IMR-90 (cell line): ENCODE measurements at regions not wholly inside any gene's neighbourhood (a gene's known extent, or its start where the extent isn't known, plus 50 kb on each side); places are given as distances from the start of the nearest gene placed in this dataset.

ENCODE experiments used
- ATAC-seq: fragments of 200-7000 bp; cut with Tn5 transposase; 2 replicates; pipeline ENCODE4 v1.9.1; 2020; ENCODE audit warnings: low read depth, mild to moderate bottlenecking, moderate library complexity
- BruUV-seq: library from RNA; stranded (reverse); fragments of 400-500 nt; replicated peaks from 2 replicates; lab custom pipeline; 2021; lab: Mats Ljungman, UMichigan
- CTCF ChIA-PET: fragments of 300-600 bp; formaldehyde crosslinking; extraction: SDS; loops from one replicate; lab custom pipeline; 2021; ENCODE audit warnings: antibody characterized with exemption; lab: Yijun Ruan, JAX
- POLR2A ChIA-PET: fragments of 300-600 bp; sonication (Branson Sonifier 250); formaldehyde crosslinking; loops from one replicate; lab custom pipeline; 2022; ENCODE audit warnings: antibody characterized with exemption; ENCODE audit not compliant: unreplicated experiment; lab: Charles Lee
- DNase-seq: peaks from one replicate; pipeline ENCODE4 v3.0.0; 2013
- H2AFZ ChIP-seq: replicated peaks from 2 replicates; pipeline ENCODE3; 2013; ENCODE audit warnings: low read length, mild to moderate bottlenecking; ENCODE audit not compliant: poor library complexity
- H2AK5ac ChIP-seq: 2 replicates; pipeline ENCODE4 v1.6.1; 2013; ENCODE audit warnings: low read depth, low read length, inconsistent platforms
- H2AK9ac ChIP-seq: replicated peaks from 2 replicates; pipeline ENCODE3; 2013; ENCODE audit warnings: mild to moderate bottlenecking, low read depth, low read length, moderate library complexity; ENCODE audit not compliant: poor library complexity
- H2BK120ac ChIP-seq: 2 replicates; pipeline ENCODE4 v1.6.1; 2013; ENCODE audit warnings: low read depth, low read length, inconsistent platforms
- H2BK15ac ChIP-seq: 3 replicates; pipeline ENCODE4 v1.6.1; 2013; ENCODE audit warnings: low read depth, low read length, inconsistent platforms
- H2BK20ac ChIP-seq: 2 replicates; pipeline ENCODE4 v1.6.1; 2013; ENCODE audit warnings: low read depth, mild to moderate bottlenecking, inconsistent platforms, low read length, moderate library complexity
- H2BK5ac ChIP-seq: 2 replicates; pipeline ENCODE4 v1.6.1; 2013; ENCODE audit warnings: mild to moderate bottlenecking, low read depth, low read length, inconsistent platforms; ENCODE audit not compliant: poor library complexity, severe bottlenecking
- H3K14ac ChIP-seq: replicated peaks from 2 replicates; pipeline ENCODE4 v1.6.1; 2013; ENCODE audit warnings: low read depth, low read length, inconsistent platforms
- H3K18ac ChIP-seq: 2 replicates; pipeline ENCODE4 v1.6.1; 2013; ENCODE audit warnings: low read depth, low read length, control low read depth
- H3K23ac ChIP-seq: 2 replicates; pipeline ENCODE4 v1.6.1; 2013; ENCODE audit warnings: low read depth, low read length, inconsistent platforms
- H3K27ac ChIP-seq: 2 replicates; pipeline ENCODE4 v1.5.1; 2013; ENCODE audit warnings: mild to moderate bottlenecking, control low read depth, low read length; ENCODE audit not compliant: insufficient read depth
- H3K27me3 ChIP-seq: 2 replicates; pipeline ENCODE4 v1.6.1; 2013; ENCODE audit warnings: low read length; ENCODE audit not compliant: control insufficient read depth, insufficient read depth
- H3K36me3 ChIP-seq: 2 replicates; pipeline ENCODE4 v1.6.1; 2013; ENCODE audit warnings: low read length, mixed read lengths; ENCODE audit not compliant: control insufficient read depth, insufficient read depth
- H3K4ac ChIP-seq: 2 replicates; pipeline ENCODE4 v1.6.1; 2013; ENCODE audit warnings: low read depth, low read length, inconsistent platforms
- H3K4me1 ChIP-seq: 2 replicates; pipeline ENCODE4 v1.6.1; 2013; ENCODE audit warnings: low read length, mixed read lengths; ENCODE audit not compliant: control insufficient read depth, insufficient read depth
- H3K4me2 ChIP-seq: 2 replicates; pipeline ENCODE4 v1.6.1; 2013; ENCODE audit warnings: low read depth, mild to moderate bottlenecking, control low read depth, low read length, moderate library complexity
- H3K4me3 ChIP-seq: 2 replicates; pipeline ENCODE4 v1.5.1; 2013; ENCODE audit warnings: low read depth, mild to moderate bottlenecking, control low read depth, low read length, moderate library complexity; ENCODE audit not compliant: insufficient read depth
- H3K56ac ChIP-seq: 2 replicates; pipeline ENCODE4 v1.6.1; 2013; ENCODE audit warnings: low read length, inconsistent platforms; ENCODE audit not compliant: insufficient read depth; ENCODE audit errors: extremely low read depth
- H3K79me1 ChIP-seq, 2 experiments: 2 replicates each; pipeline ENCODE4 v1.6.1; 2013; ENCODE audit warnings: low read length in 2 of 2, inconsistent platforms in 1 of 2, low read depth in 1 of 2
- H3K9ac ChIP-seq: 2 replicates; pipeline ENCODE4 v1.6.1; 2013; ENCODE audit warnings: low read depth, low read length, control low read depth
- H3K9me1 ChIP-seq: 2 replicates; pipeline ENCODE4 v1.6.1; 2013; ENCODE audit warnings: low read length, inconsistent platforms; ENCODE audit not compliant: insufficient read depth
- H3K9me3 ChIP-seq: 2 replicates; pipeline ENCODE4 v1.6.1; 2013; ENCODE audit warnings: low read length; ENCODE audit not compliant: control insufficient read depth, insufficient read depth
- H4K20me1 ChIP-seq: 2 replicates; pipeline ENCODE4 v1.6.1; 2013; ENCODE audit warnings: low read length, inconsistent platforms; ENCODE audit not compliant: insufficient read depth
- H4K5ac ChIP-seq: 2 replicates; pipeline ENCODE4 v1.6.1; 2013; ENCODE audit warnings: mild to moderate bottlenecking, low read depth, low read length, control low read depth
- H4K8ac ChIP-seq, 2 experiments: 2 replicates each; pipeline ENCODE4 v1.6.1; 2013; ENCODE audit warnings: low read depth in 2 of 2, low read length in 2 of 2, control low read depth in 1 of 2, inconsistent platforms in 1 of 2
- H4K91ac ChIP-seq: 2 replicates; pipeline ENCODE4 v1.6.1; 2013; ENCODE audit warnings: low read depth, low read length, inconsistent platforms; ENCODE audit not compliant: insufficient read depth
- CEBPB ChIP-seq: IDR thresholded peaks from 2 replicates; pipeline ENCODE4 v1.6.1; 2012; ENCODE audit warnings: low read depth, low read length, improper control_type of control experiment
- CHD1 ChIP-seq: IDR thresholded peaks from 2 replicates; pipeline ENCODE4 v1.6.1; 2012; ENCODE audit warnings: low read depth, low read length, improper control_type of control experiment
- FOS ChIP-seq: fragments of 150-350 bp; IDR thresholded peaks from 2 replicates; pipeline ENCODE4 v1.6.1; 2016; ENCODE audit warnings: low read depth, low read length
- MAFK ChIP-seq: IDR thresholded peaks from 2 replicates; pipeline ENCODE4 v1.6.1; 2012; ENCODE audit warnings: low read depth, low read length, improper control_type of control experiment
- NFE2L2 ChIP-seq: fragments of 150-350 bp; IDR thresholded peaks from 2 replicates; pipeline ENCODE4 v1.6.1; 2016; ENCODE audit warnings: low read depth, mild to moderate bottlenecking, low read length
- RAD21 ChIP-seq: IDR thresholded peaks from 2 replicates; pipeline ENCODE4 v1.6.1; 2012; ENCODE audit warnings: low read length, improper control_type of control experiment
- RCOR1 ChIP-seq: IDR thresholded peaks from 2 replicates; pipeline ENCODE4 v1.6.1; 2012; ENCODE audit warnings: mild to moderate bottlenecking, low read length, improper control_type of control experiment; ENCODE audit not compliant: insufficient replicate concordance
- RFX5 ChIP-seq: IDR thresholded peaks from 2 replicates; pipeline ENCODE4 v1.8.0; 2012; ENCODE audit warnings: low read depth, mild to moderate bottlenecking, low read length, moderate library complexity
- WGBS, 2 experiments: methylation state at CpG; one replicate each; pipeline versions ENCODE4 v1.1.5 to v1.1.7; 2013; ENCODE audit warnings: missing lambda C conversion rate in 2 of 2; ENCODE audit not compliant: insufficient read length in 1 of 2; ENCODE audit errors: extremely low coverage in 2 of 2; 5-methylcytosine and 5-hydroxymethylcytosine counted together
- dilution Hi-C: fragments of 300-500 bp; cut with HindIII; formaldehyde crosslinking; loops from one replicate; pipeline ENCODE4 v1.14.3; 2018; ENCODE audit warnings: low sequenced_read_pairs; ENCODE audit not compliant: unreplicated experiment
- in situ Hi-C: fragments of 300-500 bp; cut with MboI; formaldehyde crosslinking; loops from 3 replicates; pipeline ENCODE4 v1.14.3; 2019; ENCODE audit warnings: low sequenced_read_pairs, inconsistent platforms, mixed read lengths
- intact Hi-C: fragments of 100-400 bp; cut with micrococcal nuclease; formaldehyde crosslinking; loops from 2 replicates; pipeline ENCODE4 v1.10.0; 2022
- TF ChIP-seq, protein P1 (sequence below): conservative IDR thresholded peaks from 2 replicates; pipeline ENCODE4 v1.5.1; 2012; ENCODE audit warnings: mild to moderate bottlenecking, low read depth, low read length, improper control_type of control experiment
- TF ChIP-seq, protein P2 (sequence below): fragments of 150-350 bp; IDR thresholded peaks from 2 replicates; pipeline ENCODE4 v1.6.1; 2016; ENCODE audit warnings: low read depth, mild to moderate bottlenecking, low read length, moderate library complexity, borderline replicate concordance

DNA sequence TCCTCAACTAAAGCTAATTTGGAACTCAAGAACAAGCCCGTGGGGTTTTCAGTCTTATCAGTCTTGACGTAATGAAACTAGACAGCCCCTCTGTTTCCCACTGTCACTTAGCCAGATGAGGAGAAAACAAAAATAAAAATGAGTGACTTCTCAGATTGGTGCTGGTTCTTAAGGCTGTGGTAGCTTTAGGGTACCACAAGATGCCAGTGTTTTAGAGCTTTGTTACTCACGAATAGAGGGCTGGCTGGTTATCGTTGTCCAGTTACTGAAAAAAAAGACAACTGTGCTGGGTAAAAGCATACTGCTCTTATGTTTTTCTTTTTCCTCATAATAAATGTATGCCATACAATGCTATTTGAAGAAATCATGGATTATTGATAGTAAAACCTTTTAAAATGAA is 796.7 kb downstream of the RAPGEF2 start:
- Histone ChIP-seq H3K4ac (no peak overlapping the region), H2BK120ac (no peak overlapping the region), H3K36me3 (no peaks in the 10 kb centered on the region), H4K8ac (no peak overlapping the region), H3K4me3 (no peak overlapping the region), H3K23ac (no peak overlapping the region), H4K5ac (no peak overlapping the region), H3K9me3 (peaks cover 4% of the 10 kb centered on the region; the same call in 1 of the 2 replicates), H2BK15ac (no peak overlapping the region), H2AFZ (no peak overlapping the region), H3K56ac (no peak overlapping the region), H2BK5ac (no peak overlapping the region), H3K79me1 (no peaks in the 10 kb centered on the region), H3K14ac (no peak overlapping the region), H3K9ac (no peak overlapping the region), H2AK5ac (no peak overlapping the region), H3K27me3 (no peaks in the 10 kb centered on the region), H3K4me1 (no peaks in the 10 kb centered on the region), H2AK9ac (no peak overlapping the region), H3K18ac (no peak overlapping the region), H3K9me1 (no peaks in the 10 kb centered on the region), H4K20me1 (no peaks in the 10 kb centered on the region), H4K91ac (no peak overlapping the region), H3K4me2 (no peak overlapping the region), H3K27ac (no peak overlapping the region), H2BK20ac (no peak overlapping the region)
- no CpG with 5 or more reads among the region's 4 CpGs for WGBS, 2 experiments
- TF ChIP-seq, protein P1, sequence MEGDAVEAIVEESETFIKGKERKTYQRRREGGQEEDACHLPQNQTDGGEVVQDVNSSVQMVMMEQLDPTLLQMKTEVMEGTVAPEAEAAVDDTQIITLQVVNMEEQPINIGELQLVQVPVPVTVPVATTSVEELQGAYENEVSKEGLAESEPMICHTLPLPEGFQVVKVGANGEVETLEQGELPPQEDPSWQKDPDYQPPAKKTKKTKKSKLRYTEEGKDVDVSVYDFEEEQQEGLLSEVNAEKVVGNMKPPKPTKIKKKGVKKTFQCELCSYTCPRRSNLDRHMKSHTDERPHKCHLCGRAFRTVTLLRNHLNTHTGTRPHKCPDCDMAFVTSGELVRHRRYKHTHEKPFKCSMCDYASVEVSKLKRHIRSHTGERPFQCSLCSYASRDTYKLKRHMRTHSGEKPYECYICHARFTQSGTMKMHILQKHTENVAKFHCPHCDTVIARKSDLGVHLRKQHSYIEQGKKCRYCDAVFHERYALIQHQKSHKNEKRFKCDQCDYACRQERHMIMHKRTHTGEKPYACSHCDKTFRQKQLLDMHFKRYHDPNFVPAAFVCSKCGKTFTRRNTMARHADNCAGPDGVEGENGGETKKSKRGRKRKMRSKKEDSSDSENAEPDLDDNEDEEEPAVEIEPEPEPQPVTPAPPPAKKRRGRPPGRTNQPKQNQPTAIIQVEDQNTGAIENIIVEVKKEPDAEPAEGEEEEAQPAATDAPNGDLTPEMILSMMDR: no peak
- TF ChIP-seq RFX5 (no peak), CHD1 (no peak), RAD21 (no peak), RCOR1 (no peak), MAFK (no peak), FOS (no peak), NFE2L2 (no peak), CEBPB (no peak)
- TF ChIP-seq, protein P2, sequence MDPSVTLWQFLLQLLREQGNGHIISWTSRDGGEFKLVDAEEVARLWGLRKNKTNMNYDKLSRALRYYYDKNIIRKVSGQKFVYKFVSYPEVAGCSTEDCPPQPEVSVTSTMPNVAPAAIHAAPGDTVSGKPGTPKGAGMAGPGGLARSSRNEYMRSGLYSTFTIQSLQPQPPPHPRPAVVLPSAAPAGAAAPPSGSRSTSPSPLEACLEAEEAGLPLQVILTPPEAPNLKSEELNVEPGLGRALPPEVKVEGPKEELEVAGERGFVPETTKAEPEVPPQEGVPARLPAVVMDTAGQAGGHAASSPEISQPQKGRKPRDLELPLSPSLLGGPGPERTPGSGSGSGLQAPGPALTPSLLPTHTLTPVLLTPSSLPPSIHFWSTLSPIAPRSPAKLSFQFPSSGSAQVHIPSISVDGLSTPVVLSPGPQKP: no peak
- DNase-seq (no peak), ATAC-seq (no peak)
- dilution Hi-C loops: no loop called here
- BruUV-seq: no TSS peak
- POLR2A ChIA-PET: no interaction called here
- CTCF ChIA-PET: no interaction called here
- intact Hi-C loops: no loop called here
- in situ Hi-C loops: no loop called here
